GM12878 (cell line): ENCODE measurements at regions not wholly inside any gene's neighbourhood (a gene's known extent, or its start where the extent isn't known, plus 50 kb on each side); places are given as distances from the start of the nearest gene placed in this dataset.

Experiments
- BRCA1 ChIP-seq: IDR thresholded peaks from 2 replicates; pipeline ENCODE4 v1.6.1; 2011; ENCODE audit warnings: low read depth, low read length, improper control_type of control experiment
- ETV6 ChIP-seq, 2 experiments: fragments of 450-650 bp in 1 of 2; IDR thresholded peaks in 1 of 2; conservative IDR thresholded peaks in 1 of 2; 2 replicates each; pipeline ENCODE4 v1.6.1; 2014; ENCODE audit warnings: antibody characterized with exemption in 1 of 2, borderline replicate concordance in 1 of 2, low read depth in 1 of 2, mild to moderate bottlenecking in 1 of 2, moderate library complexity in 1 of 2
- POLR2A ChIP-seq: IDR thresholded peaks from 2 replicates; pipeline ENCODE4 v1.6.1; 2011; ENCODE audit warnings: low read depth, mild to moderate bottlenecking, low read length
- RAD21 ChIP-seq: IDR thresholded peaks from 2 replicates; pipeline ENCODE4 v1.6.1; 2011; ENCODE audit warnings: mild to moderate bottlenecking, low read depth, low read length, moderate library complexity; ENCODE audit not compliant: insufficient read depth
- RCOR1 ChIP-seq: conservative IDR thresholded peaks from 2 replicates; pipeline ENCODE4 v1.6.1; 2012; ENCODE audit warnings: low read depth, low read length, improper control_type of control experiment
- TARDBP ChIP-seq: IDR thresholded peaks from 2 replicates; pipeline ENCODE4 v1.6.1; 2016; ENCODE audit warnings: borderline replicate concordance
- ZZZ3 ChIP-seq: IDR thresholded peaks from 2 replicates; pipeline ENCODE4 v1.6.1; 2011; ENCODE audit warnings: low read depth; ENCODE audit not compliant: control insufficient read depth, insufficient read length
- TF ChIP-seq, protein P1 (sequence below), 3 experiments: IDR thresholded peaks in 2 of 3; conservative IDR thresholded peaks in 1 of 3; 2 replicates each; pipeline ENCODE4 v1.5.1; 2011; ENCODE audit warnings: low read depth in 3 of 3, low read length in 3 of 3, mild to moderate bottlenecking in 3 of 3, control low read depth in 2 of 3, moderate library complexity in 2 of 3, inconsistent platforms in 1 of 3, mixed read lengths in 1 of 3; ENCODE audit not compliant: control insufficient read depth in 2 of 3, insufficient read depth in 1 of 3; ENCODE audit errors: extremely low read depth in 1 of 3
- TF ChIP-seq, protein P2 (sequence below): fragments of 450-650 bp; IDR thresholded peaks from 2 replicates; pipeline ENCODE4 v1.6.1; 2017; ENCODE audit warnings: mild to moderate bottlenecking
- TF ChIP-seq, protein P3 (sequence below): IDR thresholded peaks from 2 replicates; pipeline ENCODE4 v1.6.1; 2012; ENCODE audit warnings: low read depth, low read length, improper control_type of control experiment
- TF ChIP-seq, protein P4 (sequence below): IDR thresholded peaks from 2 replicates; pipeline ENCODE4 v1.6.1; 2011; ENCODE audit warnings: low read depth, mild to moderate bottlenecking, low read length, moderate library complexity, borderline replicate concordance; ENCODE audit errors: extremely low read depth
- TF ChIP-seq, protein P5 (sequence below): IDR thresholded peaks from 2 replicates; pipeline ENCODE4 v1.6.1; 2012; ENCODE audit warnings: mild to moderate bottlenecking, low read depth, low read length
- TF ChIP-seq, protein P6 (sequence below): fragments of 450-650 bp; IDR thresholded peaks from 2 replicates; pipeline ENCODE4 v1.6.1; 2017; ENCODE audit warnings: mild to moderate bottlenecking, moderate library complexity
- TF ChIP-seq, protein P7 (sequence below): fragments of 450-650 bp; IDR thresholded peaks from 2 replicates; pipeline ENCODE4 v1.6.1; 2018; ENCODE audit warnings: borderline replicate concordance, mild to moderate bottlenecking; ENCODE audit not compliant: partially characterized antibody

DNA sequence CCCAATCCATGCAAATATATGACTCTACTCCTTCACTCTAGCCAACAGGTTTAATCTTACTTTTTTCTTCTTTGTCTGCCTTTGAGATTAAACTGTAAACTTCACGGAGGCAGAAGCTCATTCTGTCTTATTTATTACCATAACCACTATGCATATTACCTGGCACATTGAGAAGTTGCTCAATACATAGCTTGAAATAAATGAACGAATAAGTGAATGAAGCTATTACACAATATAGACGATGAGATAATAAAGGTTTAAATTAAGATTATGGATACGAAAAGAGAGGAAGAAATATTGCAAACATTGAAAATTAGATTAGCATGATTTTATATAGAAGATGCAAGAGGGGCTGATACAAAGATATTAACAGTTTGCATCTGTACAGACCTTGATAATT, 385.1 kb downstream of the LTN1 start:
- TF ChIP-seq RAD21 = no peak
- TF ChIP-seq, protein P1, sequence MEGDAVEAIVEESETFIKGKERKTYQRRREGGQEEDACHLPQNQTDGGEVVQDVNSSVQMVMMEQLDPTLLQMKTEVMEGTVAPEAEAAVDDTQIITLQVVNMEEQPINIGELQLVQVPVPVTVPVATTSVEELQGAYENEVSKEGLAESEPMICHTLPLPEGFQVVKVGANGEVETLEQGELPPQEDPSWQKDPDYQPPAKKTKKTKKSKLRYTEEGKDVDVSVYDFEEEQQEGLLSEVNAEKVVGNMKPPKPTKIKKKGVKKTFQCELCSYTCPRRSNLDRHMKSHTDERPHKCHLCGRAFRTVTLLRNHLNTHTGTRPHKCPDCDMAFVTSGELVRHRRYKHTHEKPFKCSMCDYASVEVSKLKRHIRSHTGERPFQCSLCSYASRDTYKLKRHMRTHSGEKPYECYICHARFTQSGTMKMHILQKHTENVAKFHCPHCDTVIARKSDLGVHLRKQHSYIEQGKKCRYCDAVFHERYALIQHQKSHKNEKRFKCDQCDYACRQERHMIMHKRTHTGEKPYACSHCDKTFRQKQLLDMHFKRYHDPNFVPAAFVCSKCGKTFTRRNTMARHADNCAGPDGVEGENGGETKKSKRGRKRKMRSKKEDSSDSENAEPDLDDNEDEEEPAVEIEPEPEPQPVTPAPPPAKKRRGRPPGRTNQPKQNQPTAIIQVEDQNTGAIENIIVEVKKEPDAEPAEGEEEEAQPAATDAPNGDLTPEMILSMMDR (IDR thresholded peaks at IDR 0.05 in 2 of 3, conservative IDR thresholded peaks at IDR 0.05 in 1 of 3; ENCODE audit: control insufficient read depth in 2 of 3, extremely low read depth in 1 of 3, insufficient read depth in 1 of 3, low read depth in 3 of 3, low read length in 3 of 3) = no peak
- no peak for TF ChIP-seq ZZZ3
- TF ChIP-seq, protein P2, sequence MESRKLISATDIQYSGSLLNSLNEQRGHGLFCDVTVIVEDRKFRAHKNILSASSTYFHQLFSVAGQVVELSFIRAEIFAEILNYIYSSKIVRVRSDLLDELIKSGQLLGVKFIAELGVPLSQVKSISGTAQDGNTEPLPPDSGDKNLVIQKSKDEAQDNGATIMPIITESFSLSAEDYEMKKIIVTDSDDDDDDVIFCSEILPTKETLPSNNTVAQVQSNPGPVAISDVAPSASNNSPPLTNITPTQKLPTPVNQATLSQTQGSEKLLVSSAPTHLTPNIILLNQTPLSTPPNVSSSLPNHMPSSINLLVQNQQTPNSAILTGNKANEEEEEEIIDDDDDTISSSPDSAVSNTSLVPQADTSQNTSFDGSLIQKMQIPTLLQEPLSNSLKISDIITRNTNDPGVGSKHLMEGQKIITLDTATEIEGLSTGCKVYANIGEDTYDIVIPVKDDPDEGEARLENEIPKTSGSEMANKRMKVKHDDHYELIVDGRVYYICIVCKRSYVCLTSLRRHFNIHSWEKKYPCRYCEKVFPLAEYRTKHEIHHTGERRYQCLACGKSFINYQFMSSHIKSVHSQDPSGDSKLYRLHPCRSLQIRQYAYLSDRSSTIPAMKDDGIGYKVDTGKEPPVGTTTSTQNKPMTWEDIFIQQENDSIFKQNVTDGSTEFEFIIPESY = no peak
- TF ChIP-seq POLR2A = no peak
- no peak for TF ChIP-seq BRCA1
- TF ChIP-seq, protein P3, sequence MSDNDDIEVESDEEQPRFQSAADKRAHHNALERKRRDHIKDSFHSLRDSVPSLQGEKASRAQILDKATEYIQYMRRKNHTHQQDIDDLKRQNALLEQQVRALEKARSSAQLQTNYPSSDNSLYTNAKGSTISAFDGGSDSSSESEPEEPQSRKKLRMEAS = no peak
- TF ChIP-seq, protein P4, sequence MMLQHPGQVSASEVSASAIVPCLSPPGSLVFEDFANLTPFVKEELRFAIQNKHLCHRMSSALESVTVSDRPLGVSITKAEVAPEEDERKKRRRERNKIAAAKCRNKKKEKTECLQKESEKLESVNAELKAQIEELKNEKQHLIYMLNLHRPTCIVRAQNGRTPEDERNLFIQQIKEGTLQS = no peak
- TF ChIP-seq TARDBP = no peak
- no peak for TF ChIP-seq RCOR1
- TF ChIP-seq, protein P5, sequence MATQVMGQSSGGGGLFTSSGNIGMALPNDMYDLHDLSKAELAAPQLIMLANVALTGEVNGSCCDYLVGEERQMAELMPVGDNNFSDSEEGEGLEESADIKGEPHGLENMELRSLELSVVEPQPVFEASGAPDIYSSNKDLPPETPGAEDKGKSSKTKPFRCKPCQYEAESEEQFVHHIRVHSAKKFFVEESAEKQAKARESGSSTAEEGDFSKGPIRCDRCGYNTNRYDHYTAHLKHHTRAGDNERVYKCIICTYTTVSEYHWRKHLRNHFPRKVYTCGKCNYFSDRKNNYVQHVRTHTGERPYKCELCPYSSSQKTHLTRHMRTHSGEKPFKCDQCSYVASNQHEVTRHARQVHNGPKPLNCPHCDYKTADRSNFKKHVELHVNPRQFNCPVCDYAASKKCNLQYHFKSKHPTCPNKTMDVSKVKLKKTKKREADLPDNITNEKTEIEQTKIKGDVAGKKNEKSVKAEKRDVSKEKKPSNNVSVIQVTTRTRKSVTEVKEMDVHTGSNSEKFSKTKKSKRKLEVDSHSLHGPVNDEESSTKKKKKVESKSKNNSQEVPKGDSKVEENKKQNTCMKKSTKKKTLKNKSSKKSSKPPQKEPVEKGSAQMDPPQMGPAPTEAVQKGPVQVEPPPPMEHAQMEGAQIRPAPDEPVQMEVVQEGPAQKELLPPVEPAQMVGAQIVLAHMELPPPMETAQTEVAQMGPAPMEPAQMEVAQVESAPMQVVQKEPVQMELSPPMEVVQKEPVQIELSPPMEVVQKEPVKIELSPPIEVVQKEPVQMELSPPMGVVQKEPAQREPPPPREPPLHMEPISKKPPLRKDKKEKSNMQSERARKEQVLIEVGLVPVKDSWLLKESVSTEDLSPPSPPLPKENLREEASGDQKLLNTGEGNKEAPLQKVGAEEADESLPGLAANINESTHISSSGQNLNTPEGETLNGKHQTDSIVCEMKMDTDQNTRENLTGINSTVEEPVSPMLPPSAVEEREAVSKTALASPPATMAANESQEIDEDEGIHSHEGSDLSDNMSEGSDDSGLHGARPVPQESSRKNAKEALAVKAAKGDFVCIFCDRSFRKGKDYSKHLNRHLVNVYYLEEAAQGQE = no peak
- no peak for TF ChIP-seq ETV6 (conservative IDR thresholded peaks at IDR 0.05 in 1 of 2, IDR thresholded peaks at IDR 0.05 in 1 of 2; ENCODE audit: borderline replicate concordance in 1 of 2, low read depth in 1 of 2)
- TF ChIP-seq, protein P6, sequence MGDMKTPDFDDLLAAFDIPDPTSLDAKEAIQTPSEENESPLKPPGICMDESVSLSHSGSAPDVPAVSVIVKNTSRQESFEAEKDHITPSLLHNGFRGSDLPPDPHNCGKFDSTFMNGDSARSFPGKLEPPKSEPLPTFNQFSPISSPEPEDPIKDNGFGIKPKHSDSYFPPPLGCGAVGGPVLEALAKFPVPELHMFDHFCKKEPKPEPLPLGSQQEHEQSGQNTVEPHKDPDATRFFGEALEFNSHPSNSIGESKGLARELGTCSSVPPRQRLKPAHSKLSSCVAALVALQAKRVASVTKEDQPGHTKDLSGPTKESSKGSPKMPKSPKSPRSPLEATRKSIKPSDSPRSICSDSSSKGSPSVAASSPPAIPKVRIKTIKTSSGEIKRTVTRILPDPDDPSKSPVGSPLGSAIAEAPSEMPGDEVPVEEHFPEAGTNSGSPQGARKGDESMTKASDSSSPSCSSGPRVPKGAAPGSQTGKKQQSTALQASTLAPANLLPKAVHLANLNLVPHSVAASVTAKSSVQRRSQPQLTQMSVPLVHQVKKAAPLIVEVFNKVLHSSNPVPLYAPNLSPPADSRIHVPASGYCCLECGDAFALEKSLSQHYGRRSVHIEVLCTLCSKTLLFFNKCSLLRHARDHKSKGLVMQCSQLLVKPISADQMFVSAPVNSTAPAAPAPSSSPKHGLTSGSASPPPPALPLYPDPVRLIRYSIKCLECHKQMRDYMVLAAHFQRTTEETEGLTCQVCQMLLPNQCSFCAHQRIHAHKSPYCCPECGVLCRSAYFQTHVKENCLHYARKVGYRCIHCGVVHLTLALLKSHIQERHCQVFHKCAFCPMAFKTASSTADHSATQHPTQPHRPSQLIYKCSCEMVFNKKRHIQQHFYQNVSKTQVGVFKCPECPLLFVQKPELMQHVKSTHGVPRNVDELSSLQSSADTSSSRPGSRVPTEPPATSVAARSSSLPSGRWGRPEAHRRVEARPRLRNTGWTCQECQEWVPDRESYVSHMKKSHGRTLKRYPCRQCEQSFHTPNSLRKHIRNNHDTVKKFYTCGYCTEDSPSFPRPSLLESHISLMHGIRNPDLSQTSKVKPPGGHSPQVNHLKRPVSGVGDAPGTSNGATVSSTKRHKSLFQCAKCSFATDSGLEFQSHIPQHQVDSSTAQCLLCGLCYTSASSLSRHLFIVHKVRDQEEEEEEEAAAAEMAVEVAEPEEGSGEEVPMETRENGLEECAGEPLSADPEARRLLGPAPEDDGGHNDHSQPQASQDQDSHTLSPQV = no peak
- TF ChIP-seq, protein P7, sequence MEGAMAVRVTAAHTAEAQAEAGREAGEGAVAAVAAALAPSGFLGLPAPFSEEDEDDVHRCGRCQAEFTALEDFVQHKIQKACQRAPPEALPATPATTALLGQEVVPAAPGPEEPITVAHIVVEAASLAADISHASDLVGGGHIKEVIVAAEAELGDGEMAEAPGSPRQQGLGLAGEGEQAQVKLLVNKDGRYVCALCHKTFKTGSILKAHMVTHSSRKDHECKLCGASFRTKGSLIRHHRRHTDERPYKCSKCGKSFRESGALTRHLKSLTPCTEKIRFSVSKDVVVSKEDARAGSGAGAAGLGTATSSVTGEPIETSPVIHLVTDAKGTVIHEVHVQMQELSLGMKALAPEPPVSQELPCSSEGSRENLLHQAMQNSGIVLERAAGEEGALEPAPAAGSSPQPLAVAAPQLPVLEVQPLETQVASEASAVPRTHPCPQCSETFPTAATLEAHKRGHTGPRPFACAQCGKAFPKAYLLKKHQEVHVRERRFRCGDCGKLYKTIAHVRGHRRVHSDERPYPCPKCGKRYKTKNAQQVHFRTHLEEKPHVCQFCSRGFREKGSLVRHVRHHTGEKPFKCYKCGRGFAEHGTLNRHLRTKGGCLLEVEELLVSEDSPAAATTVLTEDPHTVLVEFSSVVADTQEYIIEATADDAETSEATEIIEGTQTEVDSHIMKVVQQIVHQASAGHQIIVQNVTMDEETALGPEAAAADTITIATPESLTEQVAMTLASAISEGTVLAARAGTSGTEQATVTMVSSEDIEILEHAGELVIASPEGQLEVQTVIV = no peak
